Stimulated activated CD4-positive, alpha-beta T cell treated with anti-CD3 and anti-CD28 coated beads, Interleukin-15, amount 100 ng/mL, for 24 hours (primary cell): ENCODE measurements at regions not wholly inside any gene's neighbourhood (a gene's known extent, or its start where the extent isn't known, plus 50 kb on each side); places are given as distances from the start of the nearest gene placed in this dataset.

Experiments used
- DNase-seq: peaks from one replicate; pipeline ENCODE4 v3.0.0-alpha.2; 2020

DNA sequence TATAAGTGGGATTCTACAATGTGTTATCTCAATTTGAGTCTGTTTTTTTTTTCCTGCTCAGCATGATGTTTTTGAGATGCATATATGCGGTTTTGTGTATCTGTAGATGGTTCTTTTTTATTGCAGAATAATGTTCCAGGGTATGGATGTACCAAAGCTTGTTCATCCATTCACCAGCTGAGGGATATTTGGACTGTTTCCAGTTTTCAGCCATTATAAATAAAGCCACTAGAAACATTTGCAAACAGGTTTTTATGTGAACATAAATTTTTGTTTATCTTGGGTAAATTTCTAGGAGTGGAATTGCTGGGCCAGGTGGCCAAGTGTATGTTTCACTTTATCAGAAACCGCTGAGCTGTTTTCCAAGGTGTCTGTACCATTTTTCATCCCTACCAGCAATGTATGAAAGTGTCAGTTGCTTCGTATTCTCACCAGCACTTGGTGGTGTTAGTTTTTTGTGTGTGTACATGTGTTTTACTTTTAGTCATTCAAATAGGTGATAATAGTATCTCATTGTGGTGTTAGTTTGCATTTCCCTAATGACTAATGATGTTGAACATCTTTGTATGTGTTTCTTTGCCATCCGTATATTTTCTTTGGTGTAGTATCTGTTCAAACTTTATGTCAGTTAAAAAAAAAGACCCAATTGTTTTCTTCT lies 124.2 kb downstream of the CEBPB start:
- DNase-seq, result no peak

DNA sequence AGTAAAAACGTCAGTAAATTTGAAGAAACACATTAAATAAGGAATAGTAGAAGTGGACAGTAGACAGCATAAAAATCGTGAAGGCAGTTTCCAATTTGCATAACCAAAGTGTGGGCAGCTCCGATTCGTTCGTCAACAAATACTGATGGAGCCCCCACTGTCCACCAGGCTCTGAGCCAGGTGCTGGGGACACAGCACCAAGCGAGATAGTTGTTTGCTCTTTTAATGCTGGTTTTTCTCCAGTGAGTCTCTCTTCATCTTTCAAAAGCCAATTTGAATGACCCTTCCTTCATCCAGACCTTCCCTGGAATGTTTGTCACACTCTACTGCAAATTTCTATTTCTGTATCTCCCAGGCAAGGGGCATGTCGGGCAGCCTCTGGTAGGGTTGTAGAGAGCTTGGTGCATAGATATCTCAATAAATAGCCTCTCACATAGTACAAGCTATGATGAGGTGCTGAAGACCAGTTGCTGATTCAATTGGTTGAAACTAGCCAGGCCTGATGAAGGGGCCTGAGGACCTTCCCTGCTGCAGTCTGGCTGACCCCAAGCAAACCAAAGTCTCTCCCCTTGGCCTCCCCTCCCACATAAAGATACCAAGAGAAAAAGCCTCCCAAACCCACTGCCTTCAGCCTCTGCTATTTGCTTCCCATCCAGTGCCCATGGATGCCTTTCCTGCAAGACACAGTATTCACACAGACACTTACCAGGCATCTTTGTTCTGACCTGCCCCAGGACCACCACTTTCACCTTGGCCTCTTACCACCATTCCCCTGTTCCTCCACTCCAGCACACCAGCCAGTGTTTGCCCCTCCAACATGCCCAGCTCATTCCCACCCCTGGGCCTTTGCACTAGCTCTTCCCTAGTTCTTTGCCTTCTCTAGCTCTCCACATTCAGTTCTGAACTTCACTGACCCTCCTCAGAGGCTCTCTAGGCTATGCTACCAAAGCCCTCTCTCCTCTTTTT lies 125.2 kb downstream of the CEBPB start:
- DNase-seq, result no peak

DNA sequence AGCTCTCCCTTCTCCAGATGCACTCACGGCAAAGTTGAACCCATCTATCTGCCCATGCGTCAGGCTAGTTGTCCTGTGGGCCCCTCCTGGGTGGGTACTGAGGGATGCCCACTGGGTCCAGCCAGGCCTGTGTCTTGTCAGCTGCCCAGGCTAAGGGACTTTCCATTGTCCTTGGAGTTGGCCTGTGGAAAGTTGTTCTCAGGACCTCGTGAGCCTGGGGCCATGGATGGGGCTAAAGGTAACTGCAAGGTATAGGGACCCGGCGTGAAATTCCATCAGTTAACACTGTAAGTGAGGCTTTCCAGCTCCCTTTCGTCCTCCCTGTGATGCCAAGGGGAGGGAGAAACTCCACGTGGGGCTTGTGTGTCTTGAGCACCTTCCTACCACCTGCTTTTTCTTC lies 126.5 kb downstream of the CEBPB start:
- no peak for DNase-seq

DNA sequence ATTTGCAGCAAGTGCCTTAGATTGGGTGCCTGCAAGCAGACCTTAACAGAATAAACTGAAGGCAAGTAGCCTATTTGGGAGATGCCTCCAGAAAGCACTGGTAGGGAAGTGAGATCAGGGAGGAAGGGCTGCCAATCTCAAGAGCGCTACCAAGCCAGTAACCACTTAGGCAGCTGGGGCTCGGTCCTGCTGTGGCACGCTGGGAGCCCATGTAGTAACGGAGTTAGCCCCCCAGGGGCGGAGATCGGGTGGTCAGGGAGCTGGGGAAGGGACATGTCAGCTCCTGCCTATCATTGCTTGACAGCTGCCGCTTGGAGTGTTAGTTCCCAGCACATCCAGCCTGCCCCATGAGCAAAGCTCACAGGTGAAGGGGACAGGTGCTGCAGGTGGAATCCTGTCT lies 127.0 kb downstream of the CEBPB start:
- no peak for DNase-seq

DNA sequence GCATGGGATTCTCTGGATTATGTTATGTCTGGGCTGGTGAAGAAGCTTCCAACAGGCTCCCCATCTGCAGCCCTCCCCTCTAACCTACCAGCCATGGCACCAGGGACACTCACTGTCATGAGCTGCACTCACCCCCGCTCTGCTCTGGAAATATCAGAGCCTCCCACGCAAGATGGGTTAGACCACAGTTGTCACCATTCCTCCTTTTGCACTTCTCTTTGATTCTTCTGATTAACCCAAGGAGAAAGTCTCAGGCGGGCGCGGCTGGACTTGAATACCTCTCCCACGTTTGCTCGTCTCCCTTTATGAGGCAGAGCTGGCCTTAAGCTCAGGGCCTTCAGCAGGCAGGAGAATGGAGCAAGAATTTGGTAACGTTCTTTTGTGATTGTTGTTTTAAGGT lies 128.1 kb downstream of the CEBPB start:
- DNase-seq, result peak; percentile 27

DNA sequence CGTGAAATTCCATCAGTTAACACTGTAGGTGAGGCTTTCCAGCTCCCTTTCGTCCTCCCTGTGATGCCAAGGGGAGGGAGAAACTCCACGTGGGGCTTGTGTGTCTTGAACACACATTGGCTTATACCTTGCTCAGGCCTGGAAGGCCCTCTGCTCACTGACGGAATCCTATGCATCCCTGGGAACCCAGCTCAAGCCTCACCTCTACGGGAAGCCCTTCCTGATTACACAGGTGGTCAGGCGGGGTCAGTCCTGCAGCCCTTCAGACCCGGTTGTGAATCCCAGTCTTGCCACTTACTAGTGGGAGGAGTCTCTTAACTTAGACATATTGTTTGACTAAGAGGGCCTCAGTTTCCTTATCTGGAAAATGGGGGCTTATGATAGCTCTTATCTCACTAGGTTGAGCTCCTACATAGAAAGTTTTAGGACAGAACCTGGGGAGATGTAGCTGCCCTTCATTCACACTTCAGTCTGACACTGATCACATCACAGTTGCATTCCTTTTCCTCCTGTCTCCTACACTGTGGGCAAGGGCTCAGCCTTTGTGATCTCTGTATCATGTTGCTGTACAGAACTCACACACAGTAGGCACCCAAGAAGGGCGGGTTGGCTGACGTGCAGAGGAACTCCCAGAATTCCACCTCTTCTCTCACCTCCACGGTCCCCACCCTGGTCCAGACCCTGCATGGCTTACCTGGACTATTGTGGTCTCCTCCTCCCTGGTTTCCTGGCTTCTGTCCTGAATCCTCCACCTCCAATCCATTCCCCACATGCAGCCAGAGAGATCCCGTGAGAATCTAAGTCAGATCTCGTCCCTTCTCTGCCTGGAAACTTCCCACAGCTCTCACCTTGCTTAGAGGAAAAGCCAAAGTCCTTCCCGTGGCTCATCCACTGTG lies 129.6 kb downstream of the CEBPB start:
- DNase-seq, result no peak

DNA sequence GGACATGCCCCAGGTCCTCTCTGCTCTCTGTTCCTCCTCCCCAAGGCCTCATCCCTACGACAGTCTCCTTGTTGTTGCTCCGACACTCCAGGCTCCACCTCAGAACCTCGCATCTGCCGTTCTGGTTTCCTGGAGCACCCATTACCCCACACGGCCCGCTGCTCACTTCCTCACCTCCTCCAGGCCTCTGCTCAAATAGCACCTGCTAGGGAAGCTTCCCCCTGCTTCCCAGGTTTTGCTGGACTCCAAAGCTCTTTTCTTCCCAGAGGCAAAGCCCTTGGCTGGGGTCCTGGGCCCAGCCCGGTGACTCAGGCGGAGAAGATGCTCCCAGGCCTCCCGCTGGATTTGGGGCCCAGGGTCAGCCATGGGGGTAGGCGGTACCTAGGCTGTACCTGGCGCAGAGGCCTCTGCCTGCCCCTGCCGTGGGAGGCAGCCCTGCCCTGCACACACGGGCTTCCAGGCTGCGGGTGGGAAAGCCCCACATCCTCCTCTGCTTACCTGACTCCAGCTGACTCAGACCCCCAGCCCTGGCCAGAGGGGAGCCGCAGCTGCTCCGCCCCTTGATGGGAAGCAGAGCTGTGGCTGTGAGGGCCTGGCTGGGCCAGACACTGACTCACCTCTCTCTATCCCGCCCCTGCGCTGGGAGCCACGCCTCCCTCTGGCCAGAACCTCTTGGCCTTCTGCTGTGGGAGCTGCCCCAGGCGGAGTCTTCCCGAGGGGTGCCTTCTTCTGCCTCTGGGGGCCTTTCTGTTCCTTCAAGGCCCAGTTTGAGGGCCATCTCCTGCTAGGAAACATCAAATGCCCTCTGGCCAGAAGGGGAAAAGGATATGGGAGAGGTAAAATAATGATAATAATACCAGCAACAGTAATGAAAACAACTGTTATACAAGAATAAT lies 130.5 kb downstream of the CEBPB start:
- DNase-seq, result peak; percentile 58

DNA sequence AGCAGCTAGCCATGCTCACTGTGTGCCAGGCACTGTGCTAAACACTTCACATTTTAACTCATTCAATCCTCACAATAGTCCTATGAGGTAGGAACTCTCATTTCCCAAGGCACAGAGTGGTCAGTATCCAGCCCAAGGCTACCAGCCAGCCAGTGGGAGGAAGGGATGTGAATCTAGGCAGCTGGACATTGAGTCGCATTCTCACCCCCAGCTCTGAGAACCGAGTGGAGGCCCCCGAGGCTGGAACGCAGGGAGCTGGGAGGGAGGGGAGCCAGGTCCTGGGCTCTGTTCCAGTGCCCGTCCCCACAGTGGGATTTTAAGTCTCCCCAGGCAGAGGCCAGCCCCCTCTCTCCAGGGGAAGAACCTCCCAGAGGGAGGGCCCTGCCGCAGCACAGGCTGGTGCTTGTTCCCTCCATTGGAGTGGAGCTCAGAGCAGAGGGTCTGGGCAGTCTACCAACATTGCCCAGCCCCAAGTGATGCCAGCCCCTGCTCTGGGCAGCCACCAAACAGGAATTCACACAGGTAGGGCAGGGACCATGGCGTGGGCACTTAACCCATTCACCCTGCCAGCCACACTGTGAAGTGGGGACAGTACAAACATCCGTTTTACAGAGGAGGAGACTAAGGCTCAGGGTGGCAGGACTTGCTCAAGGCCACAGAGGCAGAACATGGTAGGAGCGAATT lies 131.3 kb downstream of the CEBPB start:
- DNase-seq, result no peak

DNA sequence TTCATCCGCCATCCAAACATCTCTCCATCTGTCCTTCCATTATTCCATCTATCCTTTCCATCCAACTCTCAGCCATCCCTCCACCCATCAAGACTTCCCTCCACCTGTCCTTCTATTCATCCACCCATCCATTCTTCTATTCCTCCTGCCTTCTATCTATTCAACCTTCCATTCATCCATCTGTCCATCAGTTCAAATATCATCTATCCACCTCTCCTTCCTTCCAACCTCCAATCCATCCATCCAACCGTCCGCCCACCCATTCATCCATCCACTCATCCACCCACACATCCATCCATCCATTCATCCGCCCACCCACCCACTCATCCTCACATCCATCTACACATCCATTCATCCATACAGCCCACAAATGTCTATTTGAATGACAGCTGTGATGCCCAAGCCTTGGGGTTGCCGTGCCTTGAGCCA lies 132.1 kb downstream of the CEBPB start:
- no peak for DNase-seq

DNA sequence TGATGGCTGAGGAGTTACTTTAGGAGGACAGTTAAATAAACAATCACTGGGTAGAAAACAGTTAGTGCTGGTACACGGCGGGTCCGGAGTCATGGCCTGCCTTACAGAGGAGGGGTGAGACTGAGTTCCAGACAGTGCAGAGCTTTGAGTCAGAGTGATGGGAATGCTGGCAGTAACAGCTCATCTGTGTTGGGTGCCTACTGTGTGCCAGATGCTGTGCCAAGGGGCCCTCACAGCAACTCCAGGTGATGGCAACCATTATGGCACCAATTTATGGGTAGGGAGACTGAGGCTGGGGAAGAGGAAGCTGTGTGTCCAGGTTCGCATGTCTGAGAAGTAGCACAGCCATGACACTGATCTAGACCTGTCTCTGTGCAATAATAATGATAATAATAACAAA lies 132.6 kb downstream of the CEBPB start:
- DNase-seq, result no peak

DNA sequence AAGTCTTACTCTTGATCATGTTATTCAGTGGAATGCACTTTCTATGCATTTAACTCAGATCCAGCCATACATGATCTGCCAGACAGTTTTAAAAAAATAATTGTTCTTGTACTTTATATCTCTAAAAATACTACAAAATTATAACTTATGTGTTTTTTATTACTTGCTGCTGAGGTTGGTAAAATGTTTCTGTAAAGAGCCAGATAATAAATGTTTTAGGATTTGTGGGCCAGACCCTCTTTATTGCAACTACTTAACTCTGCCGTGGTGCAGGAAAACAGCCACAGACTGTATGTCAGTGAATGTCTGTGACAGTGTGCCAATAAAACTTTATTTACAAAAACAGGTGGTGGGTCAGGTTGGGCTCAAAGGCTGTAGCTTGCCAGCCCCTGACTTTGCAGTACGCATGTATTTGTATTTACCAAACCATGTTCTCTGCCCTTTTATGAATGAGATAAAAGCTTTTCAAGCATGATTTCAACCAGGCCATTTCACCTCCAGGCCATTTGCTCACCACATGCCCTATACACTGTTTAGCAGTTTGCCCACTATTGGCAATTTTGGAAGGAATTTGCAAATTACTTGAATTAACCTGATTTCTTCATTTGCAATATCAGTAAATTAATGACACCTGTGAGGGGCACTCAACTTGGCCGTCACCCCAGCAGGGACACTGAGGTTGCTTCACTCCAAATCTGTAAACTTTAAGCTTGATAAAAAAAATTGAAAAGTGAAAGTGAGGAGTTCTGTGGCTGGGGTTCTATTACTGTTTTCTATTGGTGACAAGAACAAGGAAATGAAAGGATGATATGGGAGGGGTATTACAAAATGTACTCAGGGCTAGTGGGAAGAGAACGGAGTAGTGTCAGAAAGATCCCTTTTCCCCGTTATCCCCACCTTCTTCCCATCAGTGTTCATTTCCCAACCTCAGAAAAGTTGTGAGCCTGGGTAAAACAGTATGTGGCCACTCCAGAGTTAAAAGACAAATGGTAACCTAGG lies 133.4 kb downstream of the CEBPB start:
- no peak for DNase-seq

DNA sequence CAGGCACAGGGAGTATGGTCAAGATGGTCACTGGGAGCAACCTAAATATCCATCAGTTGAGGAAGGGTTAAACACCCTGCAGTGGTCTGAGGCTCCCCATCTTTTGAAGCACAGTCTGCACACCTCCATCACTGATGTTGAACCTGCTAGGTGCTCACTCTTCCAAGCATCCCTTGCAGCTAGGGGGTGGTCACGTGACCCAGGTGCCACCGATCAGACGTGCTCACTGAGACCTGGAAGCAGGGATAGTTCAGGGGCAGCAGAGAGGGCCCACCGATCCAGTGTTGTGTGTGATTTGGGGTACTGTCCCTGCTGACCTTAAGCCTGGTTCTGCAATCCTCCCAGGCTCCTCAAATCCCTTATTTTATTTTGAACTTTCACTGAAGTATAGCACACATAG lies 134.6 kb downstream of the CEBPB start:
- DNase-seq, result no peak

DNA sequence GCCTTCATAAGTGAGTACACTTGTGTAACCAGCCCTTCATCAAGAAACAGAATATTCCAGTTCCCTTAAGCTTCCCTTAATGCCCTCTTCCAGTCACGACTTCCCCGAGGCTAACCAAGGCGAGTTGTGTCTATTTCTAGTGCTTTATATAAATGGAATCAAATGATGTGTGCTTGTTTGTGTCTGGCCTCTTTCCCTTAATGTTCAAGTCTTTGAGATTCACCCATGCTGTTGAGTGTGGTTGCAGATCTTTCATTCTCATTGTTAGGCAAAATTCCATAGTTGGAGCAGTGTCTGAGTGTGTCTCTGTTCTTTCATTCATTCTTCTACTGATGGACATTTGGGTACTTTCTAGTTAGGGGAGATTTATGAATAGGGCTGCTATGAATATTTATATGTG lies 135.0 kb downstream of the CEBPB start:
- no peak for DNase-seq

DNA sequence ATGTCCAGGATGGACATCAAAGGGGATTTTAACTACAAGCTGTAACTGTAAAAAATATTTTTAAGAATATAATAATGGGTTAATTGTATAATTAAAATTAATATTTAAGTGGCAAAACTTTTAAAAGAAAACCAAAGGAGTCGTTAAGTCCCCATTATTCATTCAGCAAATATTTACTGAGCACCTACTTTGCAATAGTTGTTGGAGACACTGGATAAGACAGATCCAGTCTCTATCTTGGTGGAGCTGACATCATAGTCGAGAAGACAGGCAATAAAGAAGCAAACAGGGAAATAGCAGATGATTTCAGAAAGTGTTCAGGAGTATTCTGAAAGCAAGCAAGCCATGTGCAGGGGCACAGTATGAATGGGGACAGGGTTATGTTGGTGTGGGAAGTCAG lies 137.0 kb downstream of the CEBPB start:
- no peak for DNase-seq

DNA sequence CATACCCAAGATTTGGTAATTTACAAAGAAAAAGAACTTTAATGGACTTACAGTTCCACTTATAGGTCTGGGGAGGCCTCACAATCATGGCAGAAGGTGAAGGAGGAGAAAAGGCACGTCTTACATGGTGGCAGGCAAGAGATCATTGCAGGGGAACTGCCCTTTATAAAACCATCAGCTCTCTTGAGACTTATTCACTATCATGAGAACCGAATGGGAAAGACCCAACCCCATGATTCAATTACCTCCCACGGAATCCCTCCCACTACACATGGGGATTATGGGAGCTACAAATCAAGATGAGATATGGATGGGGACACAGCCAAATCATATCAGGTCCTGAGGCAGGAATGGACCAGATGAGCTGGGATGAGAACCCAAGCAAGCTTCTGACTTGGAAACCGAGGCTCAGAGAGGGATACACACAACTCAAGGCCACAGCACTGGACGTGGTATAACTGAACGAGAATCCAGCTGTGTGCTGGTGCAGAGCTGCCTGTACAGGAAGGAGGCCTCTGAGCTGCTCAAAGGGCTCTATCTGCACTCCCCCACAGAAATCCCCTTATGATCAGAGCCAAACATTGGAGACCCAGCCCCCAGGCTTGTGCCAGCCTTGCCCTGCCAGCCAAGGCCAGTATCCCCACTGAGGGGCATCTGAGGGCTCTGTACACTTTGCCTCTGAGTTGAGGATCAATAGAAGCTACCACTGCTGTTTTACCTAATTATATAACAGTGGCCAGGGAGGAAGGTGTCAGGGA lies 137.8 kb downstream of the CEBPB start:
- no peak for DNase-seq

DNA sequence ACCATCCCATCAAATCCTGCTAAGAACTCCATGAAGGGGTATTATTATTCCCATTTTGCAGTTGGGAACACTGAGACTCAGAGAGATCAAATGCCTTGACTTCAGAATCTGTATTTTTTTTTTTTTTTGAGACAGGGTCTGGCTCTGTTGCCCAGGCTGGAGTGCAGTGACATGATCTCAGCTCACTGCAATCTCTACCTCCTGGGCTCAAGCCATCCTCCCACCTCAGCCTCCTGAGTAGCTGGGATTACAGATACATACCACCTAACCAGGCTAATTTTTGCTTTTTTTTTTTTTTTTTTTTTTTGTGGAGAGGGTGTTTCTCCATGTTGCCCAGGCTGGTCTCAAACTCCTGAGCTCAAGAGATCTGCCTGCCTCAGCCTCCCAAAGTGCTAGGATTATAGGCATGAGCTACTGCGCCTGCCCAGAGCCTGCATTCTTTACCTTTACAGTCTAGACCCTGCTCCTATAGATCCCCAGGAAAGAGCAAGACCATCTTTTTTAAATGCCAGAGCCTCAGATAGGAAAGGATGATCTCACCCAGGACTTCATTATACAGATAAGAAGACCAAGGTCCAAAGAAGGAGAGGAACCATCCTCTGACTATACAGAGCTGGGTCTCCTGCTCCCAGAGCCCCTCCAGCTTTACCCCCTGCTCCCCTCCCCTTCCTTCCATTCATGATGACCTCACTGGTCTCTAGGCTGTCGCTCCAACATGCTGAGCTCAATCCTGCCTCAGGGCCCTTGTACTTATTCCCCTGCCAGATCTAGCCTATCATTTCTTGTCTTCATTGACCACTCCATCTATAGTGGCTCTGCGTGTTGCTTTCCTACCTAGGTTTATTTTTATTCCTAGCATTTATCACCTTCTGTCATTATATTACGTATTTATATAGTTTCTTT lies 138.6 kb downstream of the CEBPB start:
- no peak for DNase-seq

DNA sequence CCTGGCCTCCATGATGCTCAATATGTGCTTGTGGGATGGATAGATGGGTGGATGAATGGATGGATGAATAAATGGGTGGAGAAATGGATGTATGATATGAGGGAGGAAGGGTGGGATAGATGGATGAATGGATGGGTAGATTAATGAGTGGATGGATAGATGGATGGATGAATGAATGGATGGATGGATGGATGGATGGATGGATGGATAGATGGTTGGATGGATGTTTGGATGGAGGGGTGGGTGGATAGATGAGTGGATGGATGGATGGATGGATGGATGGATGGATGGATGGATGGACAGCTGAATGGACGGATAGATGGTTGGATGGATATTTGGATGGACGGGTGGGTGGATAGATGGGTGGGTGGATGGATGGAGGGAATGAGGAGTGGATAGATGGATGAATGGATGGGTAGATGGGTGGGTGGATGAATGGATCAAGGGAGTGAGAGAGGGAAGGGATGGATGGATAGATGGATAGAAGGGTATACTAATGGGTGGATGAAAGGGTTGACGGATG lies 139.4 kb downstream of the CEBPB start:
- DNase-seq, result no peak
